T1000 (cell line): ENCODE measurements at regions not wholly inside any gene's neighbourhood (a gene's known extent, or its start where the extent isn't known, plus 50 kb on each side); places are given as distances from the start of the nearest gene placed in this dataset.

Experiments
- DNase-seq: peaks from one replicate; lab custom pipeline; 2025; ENCODE audit warnings: mixed read lengths; lab: John Stamatoyannopoulos, UW

DNA sequence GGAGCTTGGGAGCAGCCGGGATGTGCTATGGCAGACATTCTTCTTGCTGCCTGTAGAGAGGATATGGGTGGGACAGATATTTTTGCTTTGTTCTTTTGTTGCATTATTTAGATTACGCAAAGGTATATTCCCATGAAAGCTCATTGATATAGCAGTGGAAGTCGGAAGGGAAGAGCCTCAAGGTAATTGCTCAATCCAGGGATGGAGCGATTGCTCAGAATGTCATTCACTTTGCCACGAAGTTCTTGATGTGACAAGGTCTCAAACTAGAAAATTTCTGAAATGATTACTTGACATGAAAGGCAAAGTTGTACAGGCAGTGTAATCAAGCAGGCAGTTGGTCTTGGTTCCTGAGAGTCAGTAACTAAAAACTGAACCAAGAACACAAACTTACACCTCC is 615.6 kb upstream of the CDH4 start:
- DNase-seq = no peak

DNA sequence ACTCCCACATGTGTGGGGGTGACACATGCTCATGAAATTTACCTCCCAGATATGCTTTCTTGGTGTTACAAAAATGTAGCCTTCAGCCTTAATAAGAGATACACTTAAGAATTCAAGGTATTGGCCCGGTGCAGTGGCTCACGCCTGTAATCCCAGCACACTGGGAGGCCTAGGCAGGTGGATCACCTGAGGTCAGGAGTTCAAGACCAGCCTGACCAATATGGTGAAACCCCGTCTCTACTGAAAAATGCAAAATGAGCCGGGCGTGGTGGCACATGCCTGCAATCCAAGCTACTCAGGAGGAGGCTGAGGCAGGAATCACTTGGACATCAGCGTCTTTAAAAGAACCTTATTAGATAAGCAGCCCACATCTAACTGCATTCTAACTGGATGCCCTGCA is 614.3 kb upstream of the CDH4 start:
- no peak for DNase-seq

DNA sequence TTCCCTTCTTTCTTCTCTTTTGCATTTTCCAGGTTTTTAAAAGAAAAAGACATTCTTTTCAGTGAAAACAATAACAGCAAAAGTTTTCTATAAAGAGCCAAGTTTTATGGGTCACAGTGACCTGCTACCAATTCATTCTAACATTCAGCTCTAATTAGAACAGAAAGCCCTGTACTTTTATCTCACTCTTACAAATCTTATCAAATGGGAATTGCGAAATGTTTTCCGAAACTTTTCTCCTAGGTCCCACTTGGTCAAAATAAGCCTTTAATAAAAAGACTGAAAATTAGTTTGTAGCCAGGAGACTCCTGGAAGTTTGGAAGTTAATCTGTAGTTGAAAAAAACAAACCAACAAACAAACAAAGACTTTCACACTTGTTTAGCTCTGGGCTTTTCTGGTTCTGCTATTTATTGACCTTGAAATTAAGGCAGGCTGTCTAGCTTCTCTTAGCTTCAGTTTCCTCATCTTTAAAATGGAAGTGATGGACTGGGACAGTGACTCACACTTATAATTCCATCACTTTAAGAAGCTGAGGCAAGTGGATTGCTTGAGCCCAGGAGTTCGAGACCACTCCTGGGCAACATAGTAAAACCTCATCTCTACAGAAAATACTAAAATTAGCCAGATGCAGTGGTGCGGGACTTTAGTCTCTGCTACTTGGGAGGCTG is 613.5 kb upstream of the CDH4 start:
- no peak for DNase-seq

DNA sequence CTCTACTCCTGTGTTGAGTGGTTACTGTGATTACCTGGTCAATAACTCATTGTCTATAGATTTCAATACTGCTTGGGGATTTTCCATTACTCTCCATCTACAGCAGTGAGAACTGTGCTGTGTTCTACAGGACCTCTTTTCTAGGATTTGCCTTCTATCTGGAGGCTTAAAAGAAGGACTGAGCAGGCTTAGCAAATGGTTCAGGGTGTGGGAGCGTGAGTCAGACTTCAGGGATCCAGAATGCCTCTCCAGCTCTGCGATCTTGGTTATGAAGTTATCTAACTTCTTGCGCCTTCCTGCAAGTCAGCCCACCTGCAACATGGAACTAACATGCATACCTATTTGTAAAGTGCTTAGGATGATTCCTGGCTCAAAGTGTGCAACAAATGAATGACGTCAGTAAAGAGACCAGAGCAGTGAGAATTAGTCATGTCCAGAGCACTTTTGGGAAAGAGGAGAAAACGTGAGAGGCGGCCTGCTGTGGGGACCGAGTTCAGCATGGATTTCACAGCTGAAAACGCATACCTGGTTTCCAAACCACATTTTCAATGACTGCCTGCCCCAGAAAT is 610.1 kb upstream of the CDH4 start:
- DNase-seq = no peak

DNA sequence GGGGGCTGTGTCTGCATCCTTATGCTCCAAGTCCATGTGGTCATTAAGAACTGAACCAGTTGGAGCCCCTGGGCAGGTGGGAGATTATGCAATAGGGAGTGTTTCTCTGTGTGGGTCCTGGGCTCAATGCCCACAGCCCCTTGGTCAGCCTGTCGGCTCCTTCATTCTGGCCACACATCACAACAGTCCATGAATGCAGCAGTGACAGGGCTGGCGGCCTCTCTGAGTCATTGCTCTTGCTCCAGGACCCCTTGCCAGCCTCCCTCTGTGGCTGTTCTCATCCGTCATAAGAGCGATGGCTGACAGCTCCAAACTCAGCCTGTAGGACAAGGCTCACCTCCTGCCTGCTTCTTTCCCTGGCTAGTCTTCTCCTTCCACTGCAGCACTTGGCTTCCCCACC is 609.5 kb upstream of the CDH4 start:
- no peak for DNase-seq

DNA sequence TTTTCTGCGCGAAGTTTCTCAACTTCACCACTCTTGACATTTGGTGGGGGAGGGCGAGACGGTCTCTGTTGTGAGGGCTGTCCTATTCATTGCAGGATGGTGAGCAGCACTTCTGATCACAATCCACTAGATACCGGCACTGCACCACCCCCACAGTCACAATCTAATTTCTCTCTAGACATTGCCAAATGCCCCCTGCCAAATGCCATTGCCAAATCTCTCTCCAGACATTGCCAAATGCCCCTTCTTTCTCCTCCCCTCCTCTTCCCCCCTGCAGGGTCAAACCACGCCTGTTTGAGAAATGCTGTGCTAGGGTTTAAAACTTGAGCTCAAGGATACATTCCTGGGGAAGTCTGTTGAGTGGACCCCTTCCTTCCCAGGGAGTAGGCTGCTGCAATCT is 603.5 kb upstream of the CDH4 start:
- no peak for DNase-seq

DNA sequence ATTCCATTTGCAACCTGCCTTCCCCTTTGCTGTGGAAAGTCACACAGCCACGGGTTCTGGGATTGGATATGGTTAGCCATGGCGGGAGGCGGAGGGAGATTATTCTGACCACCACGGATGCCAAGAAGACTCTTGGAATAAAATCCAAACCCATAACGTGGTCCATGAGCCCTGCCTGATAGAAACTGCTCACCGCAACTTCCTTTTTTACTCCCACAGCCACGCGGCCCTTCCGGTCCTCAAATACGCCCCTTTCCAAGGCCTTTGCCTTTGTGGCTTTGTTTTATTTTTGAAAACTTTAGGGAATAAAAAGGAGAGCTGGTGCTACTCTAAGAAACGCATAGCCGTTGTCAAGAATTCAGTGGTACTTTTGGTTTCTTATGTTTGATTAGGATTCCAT is 602.5 kb upstream of the CDH4 start:
- DNase-seq = no peak

DNA sequence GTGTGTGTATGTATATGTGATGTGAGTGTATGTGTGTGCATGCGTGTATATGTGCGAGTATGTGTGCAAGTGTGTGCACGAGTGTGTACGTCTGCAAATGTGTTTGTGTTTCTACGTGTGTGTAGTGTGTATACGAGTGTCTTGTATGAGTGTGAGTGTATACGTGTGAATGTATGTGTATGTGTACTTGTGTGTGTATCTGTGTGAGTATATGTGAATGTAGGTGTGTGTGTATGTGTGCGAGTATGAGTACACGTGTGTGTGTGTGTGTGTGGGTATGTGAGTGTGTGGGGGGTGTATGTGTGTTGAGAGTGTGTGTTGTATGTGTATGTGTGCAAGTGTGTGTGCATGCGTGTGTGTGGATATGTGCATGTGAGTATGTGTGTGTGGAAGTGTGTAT is 602.0 kb upstream of the CDH4 start:
- no peak for DNase-seq

DNA sequence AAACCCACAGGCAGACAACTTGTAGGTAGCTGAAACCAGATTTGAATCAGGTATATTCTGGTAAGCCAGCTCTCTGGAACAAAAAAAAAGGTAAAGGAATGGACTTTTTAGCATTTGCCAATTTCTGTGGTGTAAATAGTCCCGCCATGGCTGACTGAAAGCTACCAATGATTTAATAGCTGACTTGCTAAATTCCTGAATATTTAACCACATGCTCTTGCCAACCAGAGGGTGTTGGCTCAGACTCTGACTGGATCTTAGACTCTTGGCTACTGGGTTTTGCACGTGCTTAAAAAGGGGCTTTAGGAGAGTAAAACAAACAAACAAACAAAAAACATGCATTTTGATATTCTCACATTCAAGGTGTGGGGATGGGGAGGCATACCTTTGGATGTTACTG is 600.0 kb upstream of the CDH4 start:
- no peak for DNase-seq

DNA sequence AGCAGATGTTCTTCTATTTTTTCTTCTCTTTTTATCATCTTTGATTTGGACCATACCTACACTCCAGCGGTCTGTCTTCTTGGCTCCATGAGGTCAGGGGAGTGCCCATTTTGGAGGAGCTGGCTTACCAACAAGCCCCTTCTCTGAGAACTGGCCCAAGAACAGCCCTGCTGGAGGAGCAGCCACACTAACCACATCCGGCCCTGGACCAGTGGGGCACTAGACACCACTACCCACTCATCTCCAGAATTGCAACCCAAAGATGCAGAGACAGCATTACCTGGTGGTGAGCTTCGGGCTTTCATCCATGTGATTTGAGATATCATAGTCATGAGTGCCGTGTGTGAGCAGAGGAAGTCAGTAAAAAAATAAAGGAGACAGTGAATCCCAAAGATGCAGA is 599.4 kb upstream of the CDH4 start:
- DNase-seq = no peak

DNA sequence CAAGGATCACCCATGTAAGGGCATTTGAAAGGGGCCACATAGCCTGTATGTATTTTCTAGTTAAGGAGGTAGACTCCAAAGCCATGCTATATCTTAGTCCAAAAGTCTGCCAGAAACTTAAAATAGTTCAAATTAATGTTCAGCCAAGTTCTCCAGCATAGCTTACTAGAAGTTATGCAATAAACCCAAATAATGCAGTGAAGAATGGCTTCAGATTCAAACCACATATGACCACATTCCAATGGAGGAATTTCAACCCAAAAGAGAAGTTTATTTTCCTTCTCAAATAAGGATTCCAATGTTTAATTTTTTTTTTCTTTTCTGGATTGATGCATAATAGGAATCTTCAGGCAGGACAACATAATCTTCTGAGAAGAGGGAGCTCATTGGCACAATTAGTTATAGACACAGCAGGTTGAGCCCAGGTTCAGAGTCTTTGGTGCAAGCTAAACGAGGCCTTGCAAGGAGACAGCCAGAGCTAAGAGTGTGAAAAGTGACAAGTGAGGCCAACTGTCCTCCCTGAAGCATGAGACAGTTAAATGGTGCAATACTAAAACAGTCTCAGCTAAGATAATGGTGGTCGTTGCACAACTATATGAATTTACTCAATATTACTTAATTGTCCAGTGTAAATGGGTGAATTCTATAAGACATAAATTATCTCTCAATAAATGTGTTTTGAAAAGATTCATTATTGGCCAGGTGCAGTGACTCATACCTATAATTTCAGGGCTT is 598.8 kb upstream of the CDH4 start:
- DNase-seq = no peak

DNA sequence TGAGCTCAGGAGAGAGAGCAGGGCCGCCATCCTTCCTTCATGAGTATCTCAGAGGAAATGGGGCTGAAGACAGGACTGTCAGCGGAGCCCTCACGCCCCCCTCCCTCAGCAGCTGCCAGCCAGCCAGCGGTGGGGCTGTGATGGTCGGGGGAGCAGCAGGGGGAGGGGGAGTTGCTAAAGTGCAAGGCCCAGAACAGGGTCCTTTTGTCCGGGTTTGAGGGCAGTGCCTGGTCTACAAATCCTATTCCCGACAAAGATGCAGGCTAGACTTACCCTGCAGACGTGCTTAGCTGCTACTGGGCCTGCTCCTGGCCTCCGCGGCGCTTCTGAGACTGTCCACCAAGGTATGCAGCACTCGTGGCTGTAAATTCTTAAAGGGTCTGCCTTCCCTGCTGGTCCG is 593.4 kb upstream of the CDH4 start:
- DNase-seq = no peak

DNA sequence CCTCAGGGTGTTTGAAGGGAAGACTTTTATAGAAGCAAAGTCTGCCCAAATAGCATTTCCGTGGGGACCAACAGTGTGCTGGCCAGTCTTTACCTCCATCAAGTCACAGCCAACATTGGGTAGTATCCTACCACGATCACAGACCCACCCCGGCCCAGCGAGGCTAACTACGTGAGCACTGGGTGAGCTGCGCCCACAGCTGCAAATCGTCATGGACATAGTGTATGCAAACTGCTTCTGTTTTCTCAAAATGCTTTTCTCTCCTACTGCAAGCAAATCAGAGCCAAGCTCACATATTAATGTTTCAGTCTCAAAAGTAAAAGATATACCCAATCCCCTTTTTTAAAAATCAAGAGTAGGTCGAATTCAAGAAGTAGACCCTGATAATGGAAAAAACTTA is 592.8 kb upstream of the CDH4 start:
- DNase-seq = no peak

DNA sequence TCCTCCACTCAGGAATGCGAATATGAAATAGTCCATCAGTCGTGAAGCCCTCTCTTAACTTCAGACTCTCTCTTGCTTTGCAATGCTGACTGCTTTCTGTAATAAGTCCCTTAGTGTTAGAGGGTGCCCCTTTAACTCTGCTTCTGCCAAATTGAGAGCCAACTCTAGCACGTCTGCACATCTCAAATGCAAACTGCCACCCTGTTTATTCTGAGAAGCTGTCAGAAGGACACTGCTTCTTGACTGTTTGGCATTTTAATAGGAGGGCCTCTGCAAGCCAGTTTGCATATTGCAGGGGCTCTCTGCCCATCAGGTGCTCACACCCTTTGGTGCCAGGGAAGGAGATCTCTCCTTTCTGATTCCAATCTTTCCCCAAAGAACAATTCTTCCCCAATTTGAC is 589.8 kb upstream of the CDH4 start:
- DNase-seq = no peak

DNA sequence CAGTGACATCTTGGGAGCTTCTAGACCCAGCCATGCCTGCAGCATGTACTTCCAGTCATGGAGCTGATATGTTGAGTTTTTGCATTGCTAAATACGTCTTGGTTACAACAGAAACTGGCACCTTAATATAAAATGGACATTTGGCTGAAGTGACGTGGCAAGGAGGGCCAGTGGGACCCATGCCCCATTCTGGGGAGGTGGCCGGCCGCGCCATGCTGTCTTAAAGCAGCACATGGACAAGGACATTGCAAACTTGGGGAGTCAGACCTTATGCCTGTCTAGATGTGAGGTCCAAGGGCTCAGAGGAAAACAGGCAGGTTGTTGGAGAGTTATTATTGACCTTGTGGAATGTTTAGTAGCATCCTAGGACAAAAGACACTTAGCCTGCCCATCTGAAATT is 588.0 kb upstream of the CDH4 start:
- no peak for DNase-seq

DNA sequence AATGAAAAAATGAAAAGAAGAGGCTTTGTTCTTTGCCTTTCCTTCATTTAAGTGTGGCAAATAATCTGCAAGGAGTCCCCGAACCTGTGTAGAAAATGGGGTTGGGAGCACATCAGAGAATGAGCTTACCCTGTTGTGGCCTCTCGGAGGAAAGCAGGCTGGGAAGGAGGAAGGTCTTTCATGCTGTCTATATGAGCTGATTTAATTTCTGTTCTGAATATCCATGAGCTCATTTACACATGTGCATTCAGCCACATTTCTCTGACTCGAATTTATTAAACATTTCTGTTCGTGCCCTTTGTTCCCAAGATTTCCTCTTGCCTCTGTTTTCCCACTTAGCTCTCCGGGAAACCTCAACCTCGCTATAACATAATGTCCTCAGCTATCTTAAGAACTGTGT is 584.4 kb upstream of the CDH4 start:
- no peak for DNase-seq

DNA sequence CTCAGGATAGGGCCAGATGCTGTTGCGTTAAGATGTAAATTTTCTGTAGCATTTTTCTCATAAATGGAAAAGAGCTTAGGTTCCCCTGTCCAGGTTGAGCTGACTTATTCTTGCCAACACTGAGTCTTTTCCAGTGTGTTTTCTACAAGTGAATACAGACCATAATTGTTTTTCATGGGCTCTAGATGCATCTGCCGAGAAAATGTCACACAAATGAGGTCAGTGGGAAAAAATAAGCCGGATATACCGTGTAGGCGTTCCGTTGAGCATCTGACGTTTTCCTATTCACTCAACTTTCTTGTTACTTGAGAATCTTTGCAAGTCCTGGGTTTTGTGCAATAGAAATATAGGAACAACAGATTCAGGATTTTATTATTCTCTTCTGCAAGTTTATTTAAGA is 582.9 kb upstream of the CDH4 start:
- no peak for DNase-seq

DNA sequence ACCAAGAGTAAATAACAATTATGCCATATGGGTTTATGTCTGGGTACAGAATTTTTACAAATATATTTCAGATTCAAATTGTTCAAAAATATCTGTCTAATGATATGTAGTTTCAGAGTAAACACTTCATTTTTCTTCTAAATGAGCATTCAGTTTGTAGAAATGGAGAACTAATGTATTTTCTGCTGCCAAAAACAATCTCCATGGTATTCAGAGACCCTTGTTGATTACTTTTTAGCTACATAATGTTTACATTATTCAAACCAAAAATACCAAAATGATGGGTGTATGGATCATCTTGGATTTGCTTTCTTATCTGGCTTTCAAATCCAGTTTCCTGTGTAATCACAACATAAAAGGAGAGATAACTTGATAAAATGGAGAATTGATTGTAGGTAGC is 576.0 kb upstream of the CDH4 start:
- DNase-seq = no peak

DNA sequence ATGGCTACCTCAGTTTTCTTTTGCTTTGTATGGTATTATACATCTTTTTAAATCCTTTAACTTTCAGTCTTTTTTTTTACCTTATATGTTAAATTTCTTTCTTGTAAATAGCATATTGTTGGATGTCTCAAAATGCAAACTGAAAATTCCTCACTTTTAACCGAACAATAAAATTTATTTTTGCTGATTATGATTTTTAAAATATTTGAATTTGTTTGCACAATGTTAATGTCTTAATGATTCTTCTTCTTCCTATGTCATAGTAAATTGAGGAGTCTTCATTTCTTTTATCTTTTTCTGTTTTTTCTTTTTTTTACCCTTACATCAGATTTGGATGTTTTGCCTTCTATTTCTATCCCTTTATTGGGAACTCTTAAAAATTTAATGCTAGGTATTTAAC is 574.2 kb upstream of the CDH4 start:
- DNase-seq = no peak

DNA sequence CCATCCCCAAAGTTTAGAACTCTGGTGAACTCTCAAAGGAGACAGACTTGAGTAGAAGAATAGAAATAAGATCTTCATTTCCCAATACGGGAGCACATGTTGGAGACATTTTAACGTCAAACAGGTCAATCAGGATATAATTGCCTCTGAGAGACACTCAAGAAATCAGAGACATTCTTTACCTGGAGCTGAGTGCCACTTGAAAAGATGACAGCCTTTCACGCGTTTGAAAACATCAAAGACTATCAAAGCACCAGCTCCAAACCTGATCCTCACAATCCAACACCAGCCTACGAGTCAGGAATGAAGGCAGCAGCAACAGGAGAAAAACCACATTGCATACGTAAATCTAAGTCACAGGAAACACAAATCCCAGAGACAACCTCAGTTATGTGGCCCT is 571.5 kb upstream of the CDH4 start:
- no peak for DNase-seq

DNA sequence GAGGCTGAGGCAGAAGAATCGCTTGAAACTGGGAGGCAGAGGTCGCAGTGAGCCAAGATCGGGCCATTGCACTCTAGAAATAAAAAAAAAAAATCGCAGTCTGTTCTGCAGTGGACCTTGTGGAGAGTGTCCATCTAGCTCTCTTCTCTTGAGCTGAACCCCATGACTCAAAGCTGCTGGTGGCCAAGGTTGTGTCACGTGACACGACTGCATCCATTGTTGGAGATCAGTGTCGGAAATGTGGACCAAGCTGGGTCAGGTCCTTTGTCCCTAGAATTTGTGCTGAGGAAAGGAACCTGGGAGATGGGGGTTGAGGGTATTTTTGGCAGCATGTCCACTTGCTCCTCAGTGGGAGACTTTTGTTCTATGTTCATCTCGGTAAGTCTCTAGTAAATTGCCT is 564.8 kb upstream of the CDH4 start:
- DNase-seq = no peak

DNA sequence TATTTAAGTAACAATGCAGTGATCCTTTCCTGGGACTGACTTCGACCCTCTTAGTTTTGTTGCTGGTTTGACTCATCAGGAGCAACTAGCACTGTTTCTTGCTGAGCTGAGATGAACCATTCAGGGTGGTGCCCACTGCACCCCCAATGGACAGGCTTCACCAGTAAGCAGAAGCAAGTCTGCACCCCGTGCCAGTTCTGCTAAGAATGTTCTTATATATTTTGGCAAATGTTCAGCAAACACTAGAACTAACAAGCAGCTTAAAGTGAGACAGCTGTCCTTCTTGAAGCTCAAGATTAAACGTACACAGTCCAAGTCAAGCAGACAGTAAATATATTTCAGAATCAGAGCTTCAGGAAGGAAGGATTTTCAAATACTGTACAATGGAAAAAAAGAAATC is 561.3 kb upstream of the CDH4 start:
- no peak for DNase-seq

DNA sequence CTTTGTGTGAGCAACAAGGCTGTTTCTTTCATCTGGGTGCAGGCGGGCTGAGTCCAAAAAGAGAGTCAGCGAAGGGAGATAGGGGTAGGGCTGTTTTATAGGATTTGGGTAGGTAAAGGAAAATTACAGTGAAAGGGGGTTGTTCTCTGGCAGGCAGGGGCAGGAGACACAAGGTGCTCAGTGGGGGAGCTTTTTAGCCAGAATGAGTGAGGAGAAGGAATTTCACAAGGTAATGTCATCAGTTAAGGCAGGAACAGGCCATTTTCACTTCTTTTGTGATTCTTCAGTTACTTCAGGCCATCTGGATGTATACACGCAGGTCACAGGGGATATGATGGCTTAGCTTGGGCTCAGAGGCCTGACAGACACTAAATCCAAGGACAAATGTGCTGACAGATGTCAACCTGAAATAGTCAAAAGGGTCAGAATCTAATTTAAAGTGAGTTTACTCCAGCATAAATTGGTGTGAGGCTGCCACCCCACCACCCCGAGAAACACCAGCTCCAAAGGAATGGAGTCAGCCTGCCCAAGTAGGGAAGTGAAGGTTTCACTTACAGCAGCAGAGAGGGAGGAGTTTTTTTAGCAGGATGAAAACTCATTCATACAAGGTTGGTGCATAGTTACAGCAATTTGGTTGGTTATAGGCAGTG is 560.0 kb upstream of the CDH4 start:
- no peak for DNase-seq
